SK-N-SH treated with all-trans-retinoic acid at 6 μM for 48 hours (cell line): ENCODE measurements at regions not wholly inside any gene's neighbourhood (a gene's known extent, or its start where the extent isn't known, plus 50 kb on each side); places are given as distances from the start of the nearest gene placed in this dataset.

Experiments used
- ATAC-seq: fragments of 200-7000 bp; cut with Tn5 transposase; 3 replicates; pipeline ENCODE4 v1.9.1; 2020; ENCODE audit warnings: mild to moderate bottlenecking, moderate library complexity
- ARNTL ChIP-seq: fragments of 450-650 bp; formaldehyde crosslinking; IDR thresholded peaks from 2 replicates; pipeline ENCODE4 v1.5.0; 2020; ENCODE audit warnings: low read depth, mild to moderate bottlenecking, moderate library complexity, borderline replicate concordance
- CSDC2 ChIP-seq: fragments of 250-450 bp; sonication (Bioruptor Pico); IDR thresholded peaks from 2 replicates; pipeline ENCODE4 v1.5.0; 2020; ENCODE audit warnings: mild to moderate bottlenecking, moderate library complexity
- GLIS3 ChIP-seq: fragments of 250-450 bp; sonication (Bioruptor Pico); IDR thresholded peaks from 2 replicates; pipeline ENCODE4 v1.5.0; 2020; ENCODE audit warnings: mild to moderate bottlenecking, moderate library complexity
- OSR1 ChIP-seq: fragments of 250-450 bp; sonication (Bioruptor Pico); IDR thresholded peaks from 2 replicates; pipeline ENCODE4 v1.8.0; 2022; ENCODE audit warnings: moderate library complexity, mild to moderate bottlenecking, inconsistent platforms
- RARB ChIP-seq: fragments of 250-450 bp; sonication (Bioruptor Pico); IDR thresholded peaks from 2 replicates; pipeline ENCODE4 v1.8.0; 2021; ENCODE audit warnings: mild to moderate bottlenecking, moderate library complexity
- SNAI2 ChIP-seq: fragments of 250-450 bp; sonication (Bioruptor Pico); IDR thresholded peaks from 2 replicates; pipeline ENCODE4 v1.5.0; 2020; ENCODE audit warnings: mild to moderate bottlenecking, moderate library complexity
- ZFP3 ChIP-seq: fragments of 250-450 bp; sonication (Bioruptor Pico); IDR thresholded peaks from 2 replicates; pipeline ENCODE4 v1.5.0; 2020; ENCODE audit warnings: mild to moderate bottlenecking, moderate library complexity
- ZNF70 ChIP-seq: fragments of 450-650 bp; formaldehyde crosslinking; IDR thresholded peaks from 2 replicates; pipeline ENCODE4 v1.5.0; 2020; ENCODE audit warnings: mild to moderate bottlenecking, moderate library complexity
- ZNF8 ChIP-seq: fragments of 450-650 bp; formaldehyde crosslinking; IDR thresholded peaks from 2 replicates; pipeline ENCODE4 v1.5.0; 2020; ENCODE audit warnings: mild to moderate bottlenecking, moderate library complexity
- TF ChIP-seq, protein P1 (sequence below): fragments of 250-450 bp; sonication (Bioruptor Pico); IDR thresholded peaks from 2 replicates; pipeline ENCODE4 v1.8.0; 2021; ENCODE audit warnings: low read depth, mild to moderate bottlenecking, moderate library complexity, borderline replicate concordance
- TF ChIP-seq, protein P2 (sequence below): fragments of 250-450 bp; sonication (Bioruptor Pico); IDR thresholded peaks from 2 replicates; pipeline ENCODE4 v1.5.1; 2021; ENCODE audit warnings: mild to moderate bottlenecking, moderate library complexity
- TF ChIP-seq, protein P3 (sequence below): fragments of 250-450 bp; sonication (Bioruptor Pico); IDR thresholded peaks from 2 replicates; pipeline ENCODE4 v1.5.1; 2020; ENCODE audit warnings: low read depth, mild to moderate bottlenecking, moderate library complexity
- TF ChIP-seq, protein P4 (sequence below): fragments of 250-450 bp; sonication (Bioruptor Pico); IDR thresholded peaks from 2 replicates; pipeline ENCODE4 v1.5.0; 2020; ENCODE audit warnings: mild to moderate bottlenecking, moderate library complexity
- TF ChIP-seq, protein P5 (sequence below): fragments of 250-450 bp; sonication (Bioruptor Pico); IDR thresholded peaks from 2 replicates; pipeline ENCODE4 v1.8.0; 2020; ENCODE audit warnings: mild to moderate bottlenecking, moderate library complexity, borderline replicate concordance

DNA sequence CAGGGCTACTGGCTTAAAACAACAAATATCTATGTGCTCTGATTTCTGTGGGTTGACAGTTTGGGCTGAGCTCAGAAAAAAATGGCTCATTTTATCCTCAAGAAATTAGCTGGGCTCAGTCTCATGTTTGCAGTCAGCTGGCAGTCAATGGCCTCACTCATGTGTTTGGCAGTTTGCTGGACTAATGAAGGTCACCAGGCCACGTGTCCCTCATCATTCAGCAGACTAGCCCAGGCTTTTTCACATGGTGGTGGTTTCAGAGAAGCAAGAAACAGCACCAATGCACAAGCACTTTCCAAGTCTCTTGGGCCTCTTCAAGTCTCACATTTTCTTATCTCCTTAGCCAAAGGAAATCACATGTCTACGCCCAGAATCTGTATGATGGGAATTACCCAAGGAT, 478.3 kb upstream of the PPP2R3A start:
- TF ChIP-seq GLIS3 (no peak), ZFP3 (CRISPR knock-in tag) (no peak), CSDC2 (CRISPR knock-in tag) (no peak), ARNTL (CRISPR knock-in tag) (no peak), RARB (no peak), OSR1 (no peak)
- TF ChIP-seq, protein P1, sequence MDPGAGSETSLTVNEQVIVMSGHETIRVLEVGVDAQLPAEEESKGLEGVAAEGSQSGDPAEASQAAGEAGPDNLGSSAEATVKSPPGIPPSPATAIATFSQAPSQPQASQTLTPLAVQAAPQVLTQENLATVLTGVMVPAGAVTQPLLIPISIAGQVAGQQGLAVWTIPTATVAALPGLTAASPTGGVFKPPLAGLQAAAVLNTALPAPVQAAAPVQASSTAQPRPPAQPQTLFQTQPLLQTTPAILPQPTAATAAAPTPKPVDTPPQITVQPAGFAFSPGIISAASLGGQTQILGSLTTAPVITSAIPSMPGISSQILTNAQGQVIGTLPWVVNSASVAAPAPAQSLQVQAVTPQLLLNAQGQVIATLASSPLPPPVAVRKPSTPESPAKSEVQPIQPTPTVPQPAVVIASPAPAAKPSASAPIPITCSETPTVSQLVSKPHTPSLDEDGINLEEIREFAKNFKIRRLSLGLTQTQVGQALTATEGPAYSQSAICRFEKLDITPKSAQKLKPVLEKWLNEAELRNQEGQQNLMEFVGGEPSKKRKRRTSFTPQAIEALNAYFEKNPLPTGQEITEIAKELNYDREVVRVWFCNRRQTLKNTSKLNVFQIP (CRISPR knock-in tag) = no peak
- TF ChIP-seq, protein P2, sequence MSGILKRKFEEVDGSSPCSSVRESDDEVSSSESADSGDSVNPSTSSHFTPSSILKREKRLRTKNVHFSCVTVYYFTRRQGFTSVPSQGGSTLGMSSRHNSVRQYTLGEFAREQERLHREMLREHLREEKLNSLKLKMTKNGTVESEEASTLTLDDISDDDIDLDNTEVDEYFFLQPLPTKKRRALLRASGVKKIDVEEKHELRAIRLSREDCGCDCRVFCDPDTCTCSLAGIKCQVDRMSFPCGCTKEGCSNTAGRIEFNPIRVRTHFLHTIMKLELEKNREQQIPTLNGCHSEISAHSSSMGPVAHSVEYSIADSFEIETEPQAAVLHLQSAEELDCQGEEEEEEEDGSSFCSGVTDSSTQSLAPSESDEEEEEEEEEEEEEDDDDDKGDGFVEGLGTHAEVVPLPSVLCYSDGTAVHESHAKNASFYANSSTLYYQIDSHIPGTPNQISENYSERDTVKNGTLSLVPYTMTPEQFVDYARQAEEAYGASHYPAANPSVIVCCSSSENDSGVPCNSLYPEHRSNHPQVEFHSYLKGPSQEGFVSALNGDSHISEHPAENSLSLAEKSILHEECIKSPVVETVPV = no peak
- TF ChIP-seq, protein P3, sequence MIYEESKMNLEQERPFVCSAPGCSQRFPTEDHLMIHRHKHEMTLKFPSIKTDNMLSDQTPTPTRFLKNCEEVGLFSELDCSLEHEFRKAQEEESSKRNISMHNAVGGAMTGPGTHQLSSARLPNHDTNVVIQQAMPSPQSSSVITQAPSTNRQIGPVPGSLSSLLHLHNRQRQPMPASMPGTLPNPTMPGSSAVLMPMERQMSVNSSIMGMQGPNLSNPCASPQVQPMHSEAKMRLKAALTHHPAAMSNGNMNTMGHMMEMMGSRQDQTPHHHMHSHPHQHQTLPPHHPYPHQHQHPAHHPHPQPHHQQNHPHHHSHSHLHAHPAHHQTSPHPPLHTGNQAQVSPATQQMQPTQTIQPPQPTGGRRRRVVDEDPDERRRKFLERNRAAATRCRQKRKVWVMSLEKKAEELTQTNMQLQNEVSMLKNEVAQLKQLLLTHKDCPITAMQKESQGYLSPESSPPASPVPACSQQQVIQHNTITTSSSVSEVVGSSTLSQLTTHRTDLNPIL (CRISPR knock-in tag) = no peak
- TF ChIP-seq, protein P4, sequence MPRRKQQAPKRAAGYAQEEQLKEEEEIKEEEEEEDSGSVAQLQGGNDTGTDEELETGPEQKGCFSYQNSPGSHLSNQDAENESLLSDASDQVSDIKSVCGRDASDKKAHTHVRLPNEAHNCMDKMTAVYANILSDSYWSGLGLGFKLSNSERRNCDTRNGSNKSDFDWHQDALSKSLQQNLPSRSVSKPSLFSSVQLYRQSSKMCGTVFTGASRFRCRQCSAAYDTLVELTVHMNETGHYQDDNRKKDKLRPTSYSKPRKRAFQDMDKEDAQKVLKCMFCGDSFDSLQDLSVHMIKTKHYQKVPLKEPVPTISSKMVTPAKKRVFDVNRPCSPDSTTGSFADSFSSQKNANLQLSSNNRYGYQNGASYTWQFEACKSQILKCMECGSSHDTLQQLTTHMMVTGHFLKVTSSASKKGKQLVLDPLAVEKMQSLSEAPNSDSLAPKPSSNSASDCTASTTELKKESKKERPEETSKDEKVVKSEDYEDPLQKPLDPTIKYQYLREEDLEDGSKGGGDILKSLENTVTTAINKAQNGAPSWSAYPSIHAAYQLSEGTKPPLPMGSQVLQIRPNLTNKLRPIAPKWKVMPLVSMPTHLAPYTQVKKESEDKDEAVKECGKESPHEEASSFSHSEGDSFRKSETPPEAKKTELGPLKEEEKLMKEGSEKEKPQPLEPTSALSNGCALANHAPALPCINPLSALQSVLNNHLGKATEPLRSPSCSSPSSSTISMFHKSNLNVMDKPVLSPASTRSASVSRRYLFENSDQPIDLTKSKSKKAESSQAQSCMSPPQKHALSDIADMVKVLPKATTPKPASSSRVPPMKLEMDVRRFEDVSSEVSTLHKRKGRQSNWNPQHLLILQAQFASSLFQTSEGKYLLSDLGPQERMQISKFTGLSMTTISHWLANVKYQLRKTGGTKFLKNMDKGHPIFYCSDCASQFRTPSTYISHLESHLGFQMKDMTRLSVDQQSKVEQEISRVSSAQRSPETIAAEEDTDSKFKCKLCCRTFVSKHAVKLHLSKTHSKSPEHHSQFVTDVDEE (CRISPR knock-in tag) = no peak
- ATAC-seq = no peak

DNA sequence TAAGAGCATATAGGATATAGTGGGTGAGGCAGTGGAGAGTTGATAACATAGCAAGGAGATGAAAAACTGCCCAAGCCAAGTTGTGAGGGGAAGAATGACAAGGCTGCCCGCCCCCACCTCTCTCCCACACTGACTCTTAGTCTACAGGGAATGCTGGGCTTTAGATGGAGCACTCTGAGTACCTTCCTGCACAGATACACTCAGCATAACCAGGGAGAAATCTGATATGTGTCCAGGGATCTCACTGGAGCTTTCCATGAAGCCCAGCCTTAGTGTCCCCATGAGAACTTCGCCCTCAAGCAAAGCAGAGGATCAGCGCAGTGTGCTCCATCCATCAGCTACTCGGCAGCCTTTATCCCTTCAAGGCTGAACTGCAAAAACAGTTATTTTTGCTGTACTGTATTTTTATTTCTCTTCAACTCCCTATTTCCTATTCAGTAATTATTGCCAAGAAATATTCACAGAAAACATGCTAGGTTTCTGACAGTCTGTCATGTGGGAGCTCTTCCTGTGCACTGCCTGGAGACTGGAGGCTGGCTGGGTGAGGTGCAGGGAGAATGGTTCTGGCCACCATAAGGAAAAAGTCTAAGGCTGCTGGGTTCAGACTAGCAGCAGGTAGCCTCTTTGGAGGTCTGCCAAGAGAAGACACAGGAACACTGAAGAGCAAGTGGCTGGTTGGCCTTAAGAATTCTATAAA, 475.2 kb upstream of the PPP2R3A start:
- ATAC-seq = no peak
- TF ChIP-seq, protein P2 = no peak
- no peak for TF ChIP-seq ZFP3 (CRISPR knock-in tag)
- no peak for TF ChIP-seq ZNF8 (CRISPR knock-in tag)
- TF ChIP-seq GLIS3 = no peak
- no peak for TF ChIP-seq SNAI2 (CRISPR knock-in tag)
- TF ChIP-seq, protein P4 (CRISPR knock-in tag) = no peak

DNA sequence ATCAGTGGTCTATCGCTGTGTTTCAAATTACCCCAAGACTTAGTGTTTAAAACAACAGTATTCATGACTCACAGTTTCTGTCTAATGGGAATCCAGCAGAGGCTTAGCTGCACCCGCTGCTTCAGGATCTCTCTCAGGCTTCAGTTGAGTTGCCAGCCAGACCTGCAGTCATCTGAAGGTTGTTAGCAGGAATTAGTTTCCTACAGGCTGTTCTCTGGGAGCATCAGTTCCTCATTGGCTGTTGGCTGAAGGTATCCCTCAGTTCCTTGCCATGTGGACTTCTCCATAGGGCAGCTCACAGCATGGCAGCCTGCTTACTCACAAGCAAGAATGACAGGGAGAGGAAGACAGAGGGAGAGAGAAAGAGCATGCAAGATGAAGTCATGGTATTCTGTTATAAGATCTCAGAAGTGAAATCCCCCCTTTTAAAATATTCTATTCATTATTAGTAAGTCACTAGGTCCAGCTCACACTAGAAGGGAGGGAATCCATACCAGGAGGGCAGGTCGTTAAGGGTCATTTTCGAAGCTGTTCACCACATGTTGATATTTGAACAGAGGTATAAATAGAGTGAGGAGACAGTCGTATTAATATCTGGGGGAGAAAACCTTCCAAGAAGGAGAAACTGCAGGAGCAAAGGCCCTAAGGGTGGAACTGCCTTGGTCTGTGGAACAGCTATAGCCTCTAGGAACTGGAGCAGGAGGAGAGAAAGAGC, 473.9 kb upstream of the PPP2R3A start:
- TF ChIP-seq ZNF70 (CRISPR knock-in tag) = no peak
- TF ChIP-seq, protein P4 (CRISPR knock-in tag) = no peak
- TF ChIP-seq SNAI2 (CRISPR knock-in tag) = no peak
- no peak for TF ChIP-seq ZFP3 (CRISPR knock-in tag)
- TF ChIP-seq, protein P5, sequence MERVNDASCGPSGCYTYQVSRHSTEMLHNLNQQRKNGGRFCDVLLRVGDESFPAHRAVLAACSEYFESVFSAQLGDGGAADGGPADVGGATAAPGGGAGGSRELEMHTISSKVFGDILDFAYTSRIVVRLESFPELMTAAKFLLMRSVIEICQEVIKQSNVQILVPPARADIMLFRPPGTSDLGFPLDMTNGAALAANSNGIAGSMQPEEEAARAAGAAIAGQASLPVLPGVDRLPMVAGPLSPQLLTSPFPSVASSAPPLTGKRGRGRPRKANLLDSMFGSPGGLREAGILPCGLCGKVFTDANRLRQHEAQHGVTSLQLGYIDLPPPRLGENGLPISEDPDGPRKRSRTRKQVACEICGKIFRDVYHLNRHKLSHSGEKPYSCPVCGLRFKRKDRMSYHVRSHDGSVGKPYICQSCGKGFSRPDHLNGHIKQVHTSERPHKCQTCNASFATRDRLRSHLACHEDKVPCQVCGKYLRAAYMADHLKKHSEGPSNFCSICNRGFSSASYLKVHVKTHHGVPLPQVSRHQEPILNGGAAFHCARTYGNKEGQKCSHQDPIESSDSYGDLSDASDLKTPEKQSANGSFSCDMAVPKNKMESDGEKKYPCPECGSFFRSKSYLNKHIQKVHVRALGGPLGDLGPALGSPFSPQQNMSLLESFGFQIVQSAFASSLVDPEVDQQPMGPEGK = no peak
- TF ChIP-seq, protein P3 (CRISPR knock-in tag) = no peak
- ATAC-seq = no peak
